ENCODE measurements at regions not wholly inside any gene's neighbourhood (a gene's known extent, or its start where the extent isn't known, plus 50 kb on each side); places are given as distances from the start of the nearest gene placed in this dataset.

DNA sequence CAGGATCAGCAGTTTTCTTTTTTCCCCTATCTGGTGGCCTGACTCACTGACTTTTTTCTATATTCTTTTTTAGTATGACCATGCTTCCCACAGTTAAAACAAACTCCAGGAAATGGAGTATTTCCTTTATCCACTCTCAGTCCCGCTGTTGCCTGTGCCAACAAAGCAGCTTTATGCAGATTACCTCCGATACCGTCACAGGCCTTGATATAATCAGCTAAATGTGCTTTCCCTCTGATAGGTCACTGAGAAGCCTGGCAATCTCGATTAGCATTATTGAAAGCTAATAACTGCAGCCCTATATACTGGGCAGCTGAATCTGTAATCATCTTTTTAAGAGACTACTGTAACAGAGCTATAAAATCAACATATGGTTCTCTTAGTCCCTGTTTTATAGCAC is 243.6 kb downstream of the KIF21A start:
- TF ChIP-seq, protein P1, sequence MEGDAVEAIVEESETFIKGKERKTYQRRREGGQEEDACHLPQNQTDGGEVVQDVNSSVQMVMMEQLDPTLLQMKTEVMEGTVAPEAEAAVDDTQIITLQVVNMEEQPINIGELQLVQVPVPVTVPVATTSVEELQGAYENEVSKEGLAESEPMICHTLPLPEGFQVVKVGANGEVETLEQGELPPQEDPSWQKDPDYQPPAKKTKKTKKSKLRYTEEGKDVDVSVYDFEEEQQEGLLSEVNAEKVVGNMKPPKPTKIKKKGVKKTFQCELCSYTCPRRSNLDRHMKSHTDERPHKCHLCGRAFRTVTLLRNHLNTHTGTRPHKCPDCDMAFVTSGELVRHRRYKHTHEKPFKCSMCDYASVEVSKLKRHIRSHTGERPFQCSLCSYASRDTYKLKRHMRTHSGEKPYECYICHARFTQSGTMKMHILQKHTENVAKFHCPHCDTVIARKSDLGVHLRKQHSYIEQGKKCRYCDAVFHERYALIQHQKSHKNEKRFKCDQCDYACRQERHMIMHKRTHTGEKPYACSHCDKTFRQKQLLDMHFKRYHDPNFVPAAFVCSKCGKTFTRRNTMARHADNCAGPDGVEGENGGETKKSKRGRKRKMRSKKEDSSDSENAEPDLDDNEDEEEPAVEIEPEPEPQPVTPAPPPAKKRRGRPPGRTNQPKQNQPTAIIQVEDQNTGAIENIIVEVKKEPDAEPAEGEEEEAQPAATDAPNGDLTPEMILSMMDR (IDR thresholded peaks at IDR 0.05; ENCODE audit: low read depth, low read length), result no peak
- TF ChIP-seq POLR2A (IDR thresholded peaks at IDR 0.05; ENCODE audit: extremely low read depth, insufficient read length) (no peak), MYC (IDR thresholded peaks at IDR 0.05; ENCODE audit: low read depth, low read length) (no peak)

All from NB4 (cell line).